ACC112 (cell line): ENCODE measurements at regions not wholly inside any gene's neighbourhood (a gene's known extent, or its start where the extent isn't known, plus 50 kb on each side); places are given as distances from the start of the nearest gene placed in this dataset.

Experiments used
- H2AFZ ChIP-seq: fragments of 200-600 bp; sonication (generic); one replicate; pipeline ENCODE4 v1.6.0; 2017; ENCODE audit warnings: antibody characterized with exemption, low read length; ENCODE audit not compliant: unreplicated experiment
- H3K27ac ChIP-seq: fragments of 200-600 bp; sonication (generic); 2 replicates; pipeline ENCODE4 v1.5.1; 2014; ENCODE audit warnings: low read depth, mild to moderate bottlenecking, antibody characterized with exemption, low read length, moderate library complexity
- H3K27me3 ChIP-seq: fragments of 200-600 bp; sonication (generic); 2 replicates; pipeline ENCODE4 v1.6.1; 2014; ENCODE audit warnings: mild to moderate bottlenecking, antibody characterized with exemption, low read length, moderate library complexity, mixed read lengths; ENCODE audit not compliant: insufficient read depth
- H3K36me3 ChIP-seq: fragments of 200-600 bp; sonication (generic); 2 replicates; pipeline ENCODE4 v1.6.1; 2016; ENCODE audit warnings: mild to moderate bottlenecking, antibody characterized with exemption, low read length, moderate library complexity, mixed read lengths; ENCODE audit not compliant: insufficient read depth
- H3K4me1 ChIP-seq: fragments of 200-600 bp; sonication (generic); one replicate; pipeline ENCODE4 v1.6.1; 2016; ENCODE audit warnings: low read length, mixed read lengths; ENCODE audit not compliant: insufficient read depth, unreplicated experiment, control insufficient read depth
- H3K4me3 ChIP-seq: fragments of 200-600 bp; sonication (generic); 2 replicates; pipeline ENCODE4 v1.5.1; 2014; ENCODE audit warnings: mild to moderate bottlenecking, low read depth, low read length
- H3K79me2 ChIP-seq: fragments of 200-600 bp; sonication (generic); one replicate; pipeline ENCODE4 v1.6.0; 2016; ENCODE audit warnings: low read length; ENCODE audit not compliant: control insufficient read depth, unreplicated experiment, insufficient read depth

- H3K36me3 ChIP-seq: no peaks in the 10 kb centered on the region
- no peak overlapping the region for H2AFZ ChIP-seq
- no peaks in the 10 kb centered on the region for H3K79me2 ChIP-seq
- no peaks in the 10 kb centered on the region for H3K27me3 ChIP-seq
- H3K27ac ChIP-seq: no peak overlapping the region
- no peak overlapping the region for H3K4me3 ChIP-seq
- H3K4me1 ChIP-seq: no peaks in the 10 kb centered on the region
Observed at GRCh38 chr10:78284381-78284780, 250.7 kb downstream of the RPS24 start.

DNA sequence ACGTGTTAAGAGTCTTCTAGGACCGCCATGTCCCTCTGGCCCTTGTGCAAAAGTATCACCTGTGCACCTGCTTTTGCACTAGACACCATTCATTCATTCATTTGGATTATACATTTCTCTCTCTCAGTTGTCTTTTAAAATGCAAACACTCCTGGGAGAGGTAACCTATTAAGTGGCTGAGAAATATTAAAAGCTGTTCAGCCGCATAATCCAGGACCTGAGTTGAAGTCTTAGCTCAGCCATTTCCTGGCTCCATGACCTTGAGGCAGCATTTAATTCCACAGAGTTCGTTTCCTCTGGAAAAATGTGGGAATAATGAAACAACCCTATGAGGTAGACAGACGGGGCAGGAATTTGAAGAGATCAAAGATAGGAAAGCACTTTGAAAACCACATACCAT lies 251.6 kb downstream of the RPS24 start:
- no peak overlapping the region for H3K27ac ChIP-seq
- H3K27me3 ChIP-seq: no peaks in the 10 kb centered on the region
- no peaks in the 10 kb centered on the region for H3K79me2 ChIP-seq

GRCh38 chr10:78286186-78286585 lies 252.5 kb downstream of the RPS24 start:
- Histone ChIP-seq H3K4me3 (no peak overlapping the region), H3K36me3 (no peaks in the 10 kb centered on the region), H2AFZ (no peak overlapping the region), H3K27me3 (no peaks in the 10 kb centered on the region), H3K27ac (no peak overlapping the region), H3K4me1 (no peaks in the 10 kb centered on the region), H3K79me2 (no peaks in the 10 kb centered on the region)

More for the DNA sequence above, 251.6 kb downstream of the RPS24 start:
- H3K4me3 ChIP-seq: no peak overlapping the region
- H3K36me3 ChIP-seq: no peaks in the 10 kb centered on the region
- no peaks in the 10 kb centered on the region for H3K4me1 ChIP-seq
- H2AFZ ChIP-seq: no peak overlapping the region

DNA sequence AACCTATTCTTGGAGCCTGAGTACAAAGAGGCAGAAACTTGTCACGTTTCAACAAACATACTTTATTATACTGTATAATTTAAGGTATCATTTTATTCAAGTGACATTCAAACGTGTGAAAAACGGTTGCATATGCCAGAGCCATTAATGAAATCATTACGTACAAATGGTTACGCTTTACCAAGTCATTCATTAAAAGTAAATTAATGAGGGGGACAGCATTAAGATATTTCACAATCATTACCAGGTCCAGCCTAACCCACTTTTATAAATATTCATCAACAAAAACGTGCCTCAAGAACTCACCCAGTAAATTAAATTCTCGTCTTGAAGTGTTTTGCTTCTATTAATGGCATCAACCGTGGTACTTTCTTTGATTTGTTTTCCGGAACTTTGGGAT lies 253.0 kb downstream of the RPS24 start:
- Histone ChIP-seq H3K79me2 (no peaks in the 10 kb centered on the region), H3K4me3 (no peak overlapping the region), H3K27me3 (no peaks in the 10 kb centered on the region), H2AFZ (no peak overlapping the region), H3K27ac (no peak overlapping the region), H3K36me3 (no peaks in the 10 kb centered on the region), H3K4me1 (no peaks in the 10 kb centered on the region)

GRCh38 chr10:78287618-78288017 lies 254.0 kb downstream of the RPS24 start:
- H3K79me2 ChIP-seq: no peaks in the 10 kb centered on the region
- H3K27me3 ChIP-seq: no peaks in the 10 kb centered on the region
- H3K36me3 ChIP-seq: no peaks in the 10 kb centered on the region
- no peaks in the 10 kb centered on the region for H3K4me1 ChIP-seq
- no peak overlapping the region for H3K4me3 ChIP-seq
- no peak overlapping the region for H2AFZ ChIP-seq
- no peak overlapping the region for H3K27ac ChIP-seq

DNA sequence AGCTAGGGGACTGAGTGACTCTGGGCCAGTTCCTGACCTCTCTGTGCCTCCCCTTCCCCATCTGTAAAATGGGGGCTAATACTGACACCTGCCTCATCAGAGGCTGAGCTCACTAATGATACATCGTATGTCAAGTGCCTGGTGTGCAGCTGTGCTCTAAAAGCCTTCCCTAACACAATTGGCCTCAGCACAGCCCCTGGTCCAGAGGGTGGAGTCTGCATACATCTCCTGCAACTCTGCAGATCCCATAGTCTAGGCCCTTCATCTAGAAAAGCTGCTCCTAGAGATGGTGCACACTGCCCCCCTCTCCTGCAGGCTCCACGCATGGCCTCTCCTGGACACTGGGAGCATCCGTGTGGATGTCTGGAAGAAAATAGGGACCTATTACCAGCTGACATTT lies 255.0 kb downstream of the RPS24 start:
- Histone ChIP-seq H2AFZ (no peak overlapping the region), H3K79me2 (no peaks in the 10 kb centered on the region), H3K4me3 (no peak overlapping the region), H3K36me3 (no peaks in the 10 kb centered on the region), H3K27ac (no peak overlapping the region), H3K4me1 (no peaks in the 10 kb centered on the region), H3K27me3 (no peaks in the 10 kb centered on the region)

DNA sequence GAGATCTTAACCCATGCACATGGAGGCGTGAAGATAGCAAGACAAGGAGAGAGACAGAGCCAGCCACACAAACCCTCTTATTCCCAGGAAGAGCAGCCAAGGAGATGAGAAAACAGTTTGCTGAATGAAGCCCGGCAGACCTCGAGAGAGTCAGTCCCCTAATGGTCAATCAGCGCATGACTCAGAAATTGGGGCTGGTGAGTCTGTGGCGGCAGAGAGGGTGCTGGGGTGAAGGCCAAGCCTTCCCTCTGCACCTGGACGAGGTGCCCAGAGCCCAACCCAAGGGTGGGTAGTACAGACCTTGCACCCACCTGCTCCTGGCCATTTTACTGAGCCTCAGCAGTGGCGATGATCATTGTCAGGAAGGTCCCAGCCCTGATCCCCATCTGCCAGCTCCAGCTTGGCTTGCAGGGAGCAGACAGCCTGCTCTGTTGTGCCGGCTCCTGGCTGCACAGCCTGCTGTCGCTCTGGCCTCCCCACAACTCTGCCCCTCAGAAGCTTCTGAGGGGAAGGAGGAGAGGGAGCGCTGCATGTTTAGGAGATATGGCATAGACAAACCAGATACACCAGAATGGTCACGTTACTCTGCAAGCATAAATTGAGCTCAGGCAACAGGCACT lies 256.6 kb downstream of the RPS24 start:
- no peaks in the 10 kb centered on the region for H3K36me3 ChIP-seq
- H3K27me3 ChIP-seq: no peaks in the 10 kb centered on the region
- H2AFZ ChIP-seq: no peak overlapping the region
- no peak overlapping the region for H3K27ac ChIP-seq
- no peaks in the 10 kb centered on the region for H3K4me1 ChIP-seq
- H3K4me3 ChIP-seq: no peak overlapping the region
- H3K79me2 ChIP-seq: no peaks in the 10 kb centered on the region

GRCh38 chr10:78291722-78292121 lies 258.1 kb downstream of the RPS24 start:
- no peaks in the 10 kb centered on the region for H3K27me3 ChIP-seq
- no peaks in the 10 kb centered on the region for H3K79me2 ChIP-seq
- H3K4me3 ChIP-seq: no peak overlapping the region
- no peaks in the 10 kb centered on the region for H3K4me1 ChIP-seq
- H2AFZ ChIP-seq: no peak overlapping the region
- H3K36me3 ChIP-seq: no peaks in the 10 kb centered on the region
- H3K27ac ChIP-seq: no peak overlapping the region

GRCh38 chr10:78292250-78292981 lies 258.8 kb downstream of the RPS24 start:
- no peaks in the 10 kb centered on the region for H3K36me3 ChIP-seq
- no peak overlapping the region for H2AFZ ChIP-seq
- no peaks in the 10 kb centered on the region for H3K79me2 ChIP-seq
- H3K27me3 ChIP-seq: no peaks in the 10 kb centered on the region
- H3K27ac ChIP-seq: no peak overlapping the region
- H3K4me1 ChIP-seq: no peaks in the 10 kb centered on the region
- no peak overlapping the region for H3K4me3 ChIP-seq

DNA sequence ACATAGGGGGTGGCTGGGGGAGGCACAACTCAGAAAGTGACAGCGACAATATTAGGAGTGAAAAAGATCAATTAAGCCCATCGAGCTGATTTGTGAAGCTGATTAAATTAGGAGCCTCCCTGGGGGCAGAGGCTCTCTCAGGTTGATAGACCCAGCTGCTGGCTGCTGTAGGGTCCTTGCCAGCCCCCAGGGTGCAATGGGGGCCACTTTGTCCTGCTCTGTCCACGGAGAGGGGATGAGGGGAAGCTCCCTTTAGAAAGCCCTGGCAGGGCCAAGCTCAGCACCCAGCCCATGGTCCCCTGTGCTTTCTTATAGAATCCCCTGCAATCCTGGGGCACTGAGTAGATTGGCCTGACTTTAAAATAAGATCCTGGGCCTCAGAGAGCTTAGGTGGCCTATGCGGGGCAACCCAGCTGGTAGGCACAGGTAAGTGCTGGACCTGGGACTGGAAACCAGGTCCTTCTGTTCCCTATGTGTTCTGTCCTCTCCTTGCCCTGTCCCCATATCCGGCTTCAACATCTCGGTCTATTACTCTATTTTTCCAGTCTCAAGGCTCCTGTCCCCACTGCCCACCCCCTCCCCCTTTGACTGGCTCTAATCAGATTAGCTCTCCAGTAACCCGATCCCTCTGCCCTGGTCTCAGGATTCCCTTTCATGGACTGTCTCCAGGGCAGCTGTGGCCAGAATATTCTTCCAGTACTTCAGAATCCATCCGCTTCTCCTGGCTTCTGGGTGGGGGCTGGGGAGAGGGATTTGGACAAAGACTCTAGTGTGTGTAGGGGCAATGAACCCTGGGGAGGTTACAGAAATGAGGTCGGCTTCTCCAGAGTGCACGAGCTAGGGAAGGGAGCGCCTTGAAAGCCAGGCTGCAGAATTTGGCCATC lies 259.6 kb downstream of the RPS24 start:
- H3K27ac ChIP-seq: no peak overlapping the region
- no peak overlapping the region for H2AFZ ChIP-seq
- H3K36me3 ChIP-seq: no peaks in the 10 kb centered on the region
- no peaks in the 10 kb centered on the region for H3K27me3 ChIP-seq
- H3K79me2 ChIP-seq: no peaks in the 10 kb centered on the region
- no peaks in the 10 kb centered on the region for H3K4me1 ChIP-seq
- no peak overlapping the region for H3K4me3 ChIP-seq
